GM23248 (cell line): ENCODE measurements at regions not wholly inside any gene's neighbourhood (a gene's known extent, or its start where the extent isn't known, plus 50 kb on each side); places are given as distances from the start of the nearest gene placed in this dataset. TPM values are rescaled to one million over a fixed set of nuclear protein-coding genes. Genes with fewer than 3 reads are reported as not detected.
"Not testable (repeated sequence)": the region's sequence is repeated elsewhere in the genome, so short reads cannot be mapped to it uniquely, and the experiment has no call there.

ENCODE experiments used
- DNase-seq: peaks from one replicate; pipeline ENCODE4 v3.0.0-alpha.2; 2015
- H2AFZ ChIP-seq: fragments of 200-600 bp; sonication (generic); 2 replicates; pipeline ENCODE4 v1.6.1; 2016; ENCODE audit warnings: antibody characterized with exemption
- H3F3A ChIP-seq: fragments of 200-600 bp; sonication (generic); 2 replicates; pipeline ENCODE4 v1.6.1; 2016; ENCODE audit warnings: mild to moderate bottlenecking, antibody characterized with exemption, mixed run types; ENCODE audit not compliant: insufficient read depth
- H3K27ac ChIP-seq: fragments of 200-600 bp; sonication (generic); 2 replicates; pipeline ENCODE4 v1.5.1; 2016; ENCODE audit warnings: mild to moderate bottlenecking
- H3K27me3 ChIP-seq: fragments of 200-600 bp; sonication (generic); replicated peaks from 2 replicates; pipeline ENCODE4 v1.6.1; 2016; ENCODE audit warnings: mild to moderate bottlenecking; ENCODE audit not compliant: insufficient read depth
- H3K36me3 ChIP-seq: fragments of 200-600 bp; sonication (generic); 2 replicates; pipeline ENCODE4 v1.6.1; 2016; ENCODE audit warnings: low read depth, mild to moderate bottlenecking
- H3K4me1 ChIP-seq: fragments of 200-600 bp; sonication (generic); 2 replicates; pipeline ENCODE4 v1.6.1; 2016; ENCODE audit warnings: mild to moderate bottlenecking; ENCODE audit not compliant: insufficient read depth
- H3K4me2 ChIP-seq: fragments of 200-600 bp; sonication (generic); one replicate; pipeline ENCODE4 v1.6.1; 2016; ENCODE audit warnings: mild to moderate bottlenecking; ENCODE audit not compliant: unreplicated experiment
- H3K4me3 ChIP-seq: fragments of 200-600 bp; sonication (generic); 2 replicates; pipeline ENCODE4 v1.5.1; 2016; ENCODE audit warnings: mild to moderate bottlenecking
- H3K79me2 ChIP-seq: fragments of 200-600 bp; sonication (generic); 2 replicates; pipeline ENCODE4 v1.6.1; 2016; ENCODE audit warnings: mild to moderate bottlenecking; ENCODE audit not compliant: insufficient read depth
- H3K9ac ChIP-seq: fragments of 200-600 bp; sonication (generic); 2 replicates; pipeline ENCODE4 v1.6.1; 2016; ENCODE audit warnings: mild to moderate bottlenecking
- H3K9me2 ChIP-seq: fragments of 200-600 bp; sonication (generic); 2 replicates; pipeline ENCODE4 v1.6.1; 2016; ENCODE audit warnings: mixed run types, mild to moderate bottlenecking, moderate library complexity; ENCODE audit not compliant: insufficient read depth
- H3K9me3 ChIP-seq: fragments of 200-600 bp; sonication (generic); one replicate; pipeline ENCODE4 v1.6.1; 2017; ENCODE audit warnings: low read depth
- H4K20me1 ChIP-seq: fragments of 200-600 bp; sonication (generic); 2 replicates; pipeline ENCODE4 v1.6.0; 2016; ENCODE audit not compliant: insufficient read depth
- EZH2 ChIP-seq: fragments of 200-600 bp; sonication (generic); IDR thresholded peaks from 2 replicates; pipeline ENCODE4 v1.6.1; 2018; ENCODE audit warnings: antibody characterized with exemption, mild to moderate bottlenecking; ENCODE audit not compliant: insufficient read depth, poor library complexity, severe bottlenecking
- EZH2phosphoT487 ChIP-seq: fragments of 200-600 bp; sonication (generic); IDR thresholded peaks from 2 replicates; pipeline ENCODE4 v1.6.1; 2018; ENCODE audit warnings: antibody characterized with exemption, moderate library complexity, mild to moderate bottlenecking, low read depth; ENCODE audit not compliant: insufficient read depth
- WGBS, 2 experiments: methylation state at CpG; one replicate each; pipeline ENCODE4 v1.1.6; 2015 to 2017; ENCODE audit warnings: low lambda C conversion rate in 2 of 2, low coverage in 1 of 2; ENCODE audit errors: missing lambda C conversion rate in 2 of 2; 5-methylcytosine and 5-hydroxymethylcytosine counted together
- in situ Hi-C: fragments of 300-500 bp; cut with MboI; formaldehyde crosslinking; loops from 2 replicates; pipeline ENCODE4 v1.15.0; 2020
- small RNA-seq: library from RNA; depleted of rRNA; stranded (forward); fragments of <200 nt; gene quantifications from one replicate; pipeline ENCODE3, GENCODE V24; 2014; ENCODE audit warnings: low read depth, low replicate concordance

- in situ Hi-C loops: no loop called here
- no peaks in the 10 kb centered on the region for H3F3A ChIP-seq
- no peaks in the 10 kb centered on the region for H3K27me3 ChIP-seq
- H3K4me2 ChIP-seq: no peak overlapping the region
- no peak overlapping the region for H3K4me3 ChIP-seq
- no peak for TF ChIP-seq EZH2phosphoT487
- no peak for TF ChIP-seq EZH2
- no peaks in the 10 kb centered on the region for H3K9me3 ChIP-seq
- H2AFZ ChIP-seq: no peak overlapping the region
- H3K79me2 ChIP-seq: no peaks in the 10 kb centered on the region
- H3K9me2 ChIP-seq: no peaks in the 10 kb centered on the region
- H3K36me3 ChIP-seq: no peaks in the 10 kb centered on the region
- no peaks in the 10 kb centered on the region for H4K20me1 ChIP-seq
- H3K27ac ChIP-seq: no peak overlapping the region
- DNase-seq: no peak
- no peak overlapping the region for H3K9ac ChIP-seq
- H3K4me1 ChIP-seq: no peaks in the 10 kb centered on the region
- WGBS, 2 experiments: 63 to 65% methylated on average over 4 of the region's 4 CpGs
Observed at GRCh38 chr3:102378216-102378615, 56.6 kb upstream of the ZPLD1 start.

DNA sequence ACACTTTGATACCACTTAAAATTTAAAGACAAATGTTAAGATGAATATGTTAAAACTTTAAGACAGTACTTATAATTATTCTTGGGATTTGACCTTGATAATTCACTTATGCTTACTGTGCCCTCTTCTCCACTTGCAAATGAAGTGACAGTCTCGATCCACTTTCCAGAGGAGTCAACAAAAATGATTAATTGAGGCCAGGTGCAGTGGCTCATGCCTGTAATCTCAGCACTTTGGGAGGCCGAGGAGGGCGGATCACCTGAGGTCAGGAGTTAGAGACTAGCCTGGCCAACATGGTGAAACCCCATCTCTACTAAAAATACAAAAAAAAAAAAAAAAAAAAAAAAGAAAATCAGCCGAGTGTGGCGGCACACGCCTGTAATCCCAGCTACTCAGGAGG is 52.6 kb upstream of the ZPLD1 start:
- DNase-seq, H2AFZ ChIP-seq, H3K9ac ChIP-seq, H3K36me3 ChIP-seq, H3K79me2 ChIP-seq, H3K9me2 ChIP-seq, H3F3A ChIP-seq, H3K27ac ChIP-seq, H4K20me1 ChIP-seq, H3K4me2 ChIP-seq, H3K27me3 ChIP-seq, H3K4me1 ChIP-seq, H3K9me3 ChIP-seq, in situ Hi-C loops, H3K4me3 ChIP-seq: not testable (repeated sequence)
- WGBS, 2 experiments: 55 to 60% methylated on average over 6 of the region's 6 CpGs

Small RNAs in the stretch of these regions (small RNA-seq; reads per million reads assigned to genes)
- not detected for gene AC106712.1
- not detected for gene RF00019
